ENCODE measurements at regions not wholly inside any gene's neighbourhood (a gene's known extent, or its start where the extent isn't known, plus 50 kb on each side); places are given as distances from the start of the nearest gene placed in this dataset.

DNA sequence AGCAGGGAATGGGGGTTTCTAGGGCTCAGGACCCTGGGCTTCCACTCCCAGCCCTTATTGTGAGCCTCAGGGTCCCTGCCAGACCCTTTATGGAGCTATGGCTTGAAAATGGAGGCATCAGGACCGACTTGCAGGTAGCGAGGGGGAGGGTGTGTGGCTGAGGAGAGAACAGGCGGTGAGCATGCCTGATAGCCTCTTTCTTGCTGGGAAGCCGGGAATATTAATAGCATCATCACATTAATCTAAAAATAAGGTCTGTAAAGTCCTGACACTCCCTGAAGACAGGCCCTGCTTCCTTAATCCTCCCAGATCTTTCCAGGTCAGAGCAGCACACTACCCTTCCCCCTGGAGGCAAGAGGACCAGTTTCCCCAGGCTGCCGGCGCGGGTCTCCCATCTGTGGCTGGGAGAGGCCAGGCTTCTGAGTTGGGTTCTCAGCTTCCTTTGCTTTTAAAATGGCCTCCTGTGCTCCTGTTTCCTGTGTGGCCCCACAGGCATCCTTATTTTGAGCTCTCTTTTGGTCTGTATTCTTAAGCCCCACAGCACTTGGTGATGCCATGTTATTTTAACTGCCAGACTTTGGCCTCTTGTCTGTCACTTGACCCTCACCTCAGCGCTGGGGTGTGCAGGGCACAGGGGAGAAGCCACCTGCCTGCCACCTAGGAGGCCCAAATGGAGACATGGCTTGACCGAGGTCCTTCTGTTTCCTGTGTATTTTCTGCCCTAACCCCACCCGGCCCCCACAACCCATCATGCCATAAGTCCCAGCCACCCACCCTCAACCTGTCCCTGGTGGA is 185.0 kb upstream of the TOPAZ1 start:
- no peak for DNase-seq (ENCODE audit: low spot score)

DNA sequence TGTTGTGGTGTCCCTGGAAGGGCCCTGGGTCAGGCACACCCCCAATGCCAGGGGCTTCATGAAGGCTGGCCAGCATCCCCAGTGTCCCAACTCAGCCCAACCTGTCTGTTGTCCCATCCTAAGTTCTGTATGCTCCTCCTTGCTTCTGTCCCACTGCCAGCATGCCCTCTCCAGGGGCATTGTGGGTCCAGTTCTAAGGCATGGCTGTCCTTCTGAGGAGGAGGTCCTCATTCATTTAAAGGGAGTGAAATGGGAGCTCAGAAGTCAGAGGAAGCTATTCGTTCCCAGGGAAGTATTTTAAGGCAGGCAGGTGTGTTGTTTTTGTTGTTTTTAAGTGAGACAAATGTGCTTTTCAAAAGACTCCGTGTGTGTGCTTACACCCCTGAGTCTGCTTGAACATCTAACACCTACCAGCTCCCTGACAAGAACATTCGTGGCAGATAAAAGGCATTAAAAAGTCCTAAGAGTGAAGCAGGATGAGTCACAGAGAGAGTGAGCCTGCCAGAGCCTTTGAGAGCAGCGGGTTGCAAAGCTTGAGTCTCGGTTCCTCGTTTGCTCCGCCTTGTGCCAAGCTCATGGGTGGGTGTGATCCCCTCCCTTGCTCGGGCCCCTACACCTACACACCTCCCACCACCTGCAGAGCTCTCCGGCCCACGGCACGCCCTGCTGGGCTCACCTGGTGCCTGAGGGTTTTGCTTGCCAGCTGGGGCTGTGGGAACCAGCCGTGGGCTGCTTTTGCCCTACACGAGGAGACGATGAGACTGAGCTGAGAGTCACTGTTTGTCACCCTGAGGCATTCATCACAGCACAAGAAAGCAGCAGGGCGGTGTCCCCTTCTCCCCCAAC is 183.4 kb upstream of the TOPAZ1 start:
- peak; percentile 83 for DNase-seq (ENCODE audit: low spot score)

DNA sequence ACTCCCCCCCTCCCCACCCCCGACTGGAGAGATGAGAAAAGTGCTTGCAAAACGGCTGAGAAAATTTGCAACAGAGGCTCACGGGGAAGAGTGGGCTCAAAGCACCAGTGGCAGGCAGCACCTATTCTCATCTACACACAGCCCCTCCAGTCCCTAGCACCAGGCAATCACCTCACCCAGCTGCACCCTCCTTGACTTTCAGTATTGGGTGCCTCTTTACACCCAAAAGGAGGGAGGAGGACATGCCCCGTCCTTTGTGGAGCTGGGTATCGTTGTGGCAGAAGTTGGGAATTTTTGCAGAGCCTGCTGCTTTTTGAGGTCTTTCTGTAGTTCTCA is 182.8 kb upstream of the TOPAZ1 start:
- no peak for DNase-seq (ENCODE audit: low spot score)

DNA sequence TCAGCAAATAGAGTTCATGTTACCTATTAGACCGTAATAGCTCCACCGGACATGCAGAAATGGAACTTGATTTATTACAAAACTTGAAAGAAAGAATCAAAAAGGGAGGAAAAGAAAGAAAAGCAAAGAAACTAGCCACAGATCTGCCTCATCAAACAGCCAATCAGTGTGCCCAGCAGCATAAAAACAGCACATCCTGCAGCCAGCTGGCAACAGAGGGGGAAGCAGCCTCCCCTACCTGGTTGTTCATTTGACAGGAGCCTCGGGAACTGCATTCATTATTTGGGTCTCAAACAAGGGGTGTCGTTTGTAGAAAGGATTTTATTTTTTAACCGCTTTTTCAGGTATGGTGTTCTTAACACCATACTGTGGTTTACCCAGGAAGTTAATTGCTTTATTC is 181.5 kb upstream of the TOPAZ1 start:
- DNase-seq (ENCODE audit: low spot score), result no peak

DNA sequence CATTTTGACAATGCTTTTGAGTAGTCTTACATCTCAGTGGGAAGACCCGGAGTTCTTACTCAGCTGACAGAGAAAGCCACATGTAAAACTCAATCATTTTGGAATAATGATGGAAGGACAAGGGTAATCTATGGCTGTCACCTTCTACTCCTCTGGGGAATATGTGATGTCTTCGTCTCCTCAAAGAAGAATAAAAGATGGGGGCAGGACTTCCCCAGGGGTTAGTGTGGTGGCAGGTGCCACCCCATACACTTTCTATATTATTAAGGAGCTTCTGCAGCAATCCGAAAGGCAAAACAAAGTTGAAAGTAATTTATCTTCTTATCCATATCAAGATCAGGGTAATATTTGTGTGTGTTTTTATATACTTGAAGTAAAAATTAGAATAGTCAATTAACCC is 180.4 kb upstream of the TOPAZ1 start:
- DNase-seq (ENCODE audit: low spot score), result no peak

DNA sequence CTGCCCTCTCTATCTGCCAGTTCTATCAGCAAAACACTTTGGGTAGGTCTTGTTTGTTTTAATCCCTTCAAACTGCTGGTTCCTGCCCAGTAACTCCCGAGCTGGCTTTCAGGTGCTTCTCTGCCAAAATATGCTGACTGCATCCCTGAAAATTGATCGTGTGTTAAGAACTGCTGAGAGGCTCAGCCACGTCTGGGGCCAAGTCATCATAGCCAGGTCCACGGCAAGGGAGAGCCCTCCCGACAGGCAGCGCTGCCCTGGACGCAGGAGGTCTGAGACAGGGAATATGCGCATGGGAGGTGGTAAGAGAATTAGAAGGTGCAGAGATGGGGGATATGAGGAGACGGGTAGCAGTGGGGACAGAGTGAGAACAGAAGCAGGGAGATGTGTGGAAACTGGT is 179.7 kb upstream of the TOPAZ1 start:
- no peak for DNase-seq (ENCODE audit: low spot score)

DNA sequence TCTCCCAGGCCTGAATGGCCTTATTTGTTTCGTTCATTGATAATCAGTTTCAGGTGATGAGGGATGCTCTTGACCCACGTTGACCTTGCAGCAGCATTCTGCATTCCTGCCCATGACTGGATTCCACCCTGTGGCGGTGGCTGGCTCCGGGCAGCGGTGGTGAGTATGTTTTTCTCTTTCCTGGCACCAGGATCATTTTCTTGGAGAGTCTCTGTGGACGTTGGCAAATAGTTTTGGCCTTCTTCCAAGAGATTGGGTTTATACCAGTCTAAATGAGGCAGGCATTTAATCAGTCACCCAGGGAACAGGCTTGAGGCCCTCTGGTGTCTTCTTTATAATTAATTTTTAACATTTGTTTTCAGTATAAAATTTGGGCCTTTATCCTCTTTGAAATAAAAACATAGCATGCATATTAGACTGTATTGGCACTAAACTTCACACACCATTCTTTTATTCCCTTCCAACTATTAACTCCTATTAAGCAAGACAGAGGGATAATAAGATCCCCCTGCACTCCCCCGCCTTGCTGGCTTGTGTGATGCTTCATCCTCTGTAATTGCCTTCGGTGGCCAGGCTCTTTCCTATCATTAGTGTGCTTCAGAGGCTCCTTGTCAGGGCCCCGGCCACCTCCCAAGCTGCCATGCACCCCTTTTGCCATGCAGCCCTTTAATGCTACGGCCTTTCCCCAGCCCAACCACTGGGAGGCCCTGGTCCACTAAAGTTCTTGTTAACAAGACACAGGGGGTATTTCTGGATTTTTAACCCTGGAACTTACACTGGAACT is 176.2 kb upstream of the TOPAZ1 start:
- DNase-seq (ENCODE audit: low spot score), result no peak

DNA sequence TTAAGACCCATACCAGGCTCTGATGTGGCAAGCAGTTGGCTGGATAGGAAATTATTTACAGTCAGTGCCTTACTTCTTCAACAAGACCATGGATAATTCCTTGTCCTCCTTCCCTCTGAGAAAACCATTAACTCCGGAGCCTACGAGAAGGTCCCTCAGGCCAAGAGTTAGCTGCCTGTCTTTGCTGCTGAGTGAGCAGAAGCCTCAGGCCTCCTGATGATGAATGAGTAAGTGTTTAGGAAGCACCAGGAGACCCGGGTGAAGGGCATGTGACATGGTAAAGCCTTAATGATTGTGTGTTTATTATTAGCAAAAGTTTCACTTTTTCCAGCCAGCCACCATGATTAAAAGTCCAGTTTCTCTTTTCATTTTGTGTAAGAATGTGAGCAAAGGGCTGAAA is 174.9 kb upstream of the TOPAZ1 start:
- DNase-seq (ENCODE audit: low spot score), result no peak

DNA sequence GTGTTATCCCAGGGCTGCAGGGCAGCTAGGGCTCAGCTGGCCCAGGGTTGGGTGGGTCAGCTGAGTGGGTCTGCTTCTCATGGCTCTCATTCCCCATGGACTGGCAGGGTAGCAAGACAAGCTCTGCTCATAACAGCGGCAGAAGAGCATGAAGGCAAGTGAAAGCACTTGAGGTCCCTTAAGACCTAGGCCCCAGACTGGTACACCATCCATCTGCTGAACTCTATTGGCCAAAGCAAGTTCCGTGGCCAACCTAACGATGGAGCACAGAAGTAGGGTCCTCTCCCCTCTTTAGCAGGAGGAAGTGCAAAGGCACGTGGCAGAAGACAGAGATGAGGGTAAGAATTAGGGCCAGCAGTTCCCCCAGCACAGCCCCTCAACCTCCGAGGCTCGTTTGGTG is 174.3 kb upstream of the TOPAZ1 start:
- DNase-seq (ENCODE audit: low spot score), result no peak

DNA sequence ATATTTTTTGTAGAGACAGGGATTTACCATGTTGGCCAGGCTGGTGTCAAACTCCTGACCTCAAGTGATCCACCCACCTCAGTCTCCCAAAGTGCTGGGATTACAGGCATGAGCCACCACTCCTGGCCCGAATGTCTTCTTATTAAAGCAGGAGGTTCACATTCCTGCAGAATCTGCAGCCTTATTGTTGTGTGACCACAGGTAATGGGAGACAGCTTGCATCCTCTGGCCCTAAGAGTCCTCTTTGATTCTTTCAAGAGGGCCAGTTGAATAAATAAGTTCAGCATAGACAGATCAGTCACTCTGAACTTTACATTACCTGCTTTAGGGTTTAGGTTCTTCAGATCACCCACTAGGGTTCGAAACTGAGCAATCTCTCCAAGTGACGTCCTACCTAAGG is 172.9 kb upstream of the TOPAZ1 start:
- no peak for DNase-seq (ENCODE audit: low spot score)

DNA sequence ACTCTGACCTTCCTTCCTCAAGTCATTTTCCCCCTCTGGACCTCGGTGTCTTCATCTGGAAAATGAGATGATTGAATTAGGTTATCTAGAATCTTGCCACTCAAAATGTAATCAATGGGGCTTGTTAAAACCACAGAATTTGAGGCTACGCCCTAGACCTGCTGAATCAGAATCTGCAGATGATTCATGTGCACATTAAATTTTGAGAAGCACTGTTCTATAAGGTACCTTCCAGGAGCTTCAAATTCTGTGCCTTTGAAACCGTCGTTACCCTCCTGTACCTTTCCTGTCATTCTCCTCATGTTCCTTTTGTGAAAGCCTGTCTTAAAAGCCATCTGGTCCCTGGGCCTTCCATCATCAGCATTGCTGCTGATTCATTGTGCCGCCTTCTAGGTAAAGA is 172.4 kb upstream of the TOPAZ1 start:
- no peak for DNase-seq (ENCODE audit: low spot score)

DNA sequence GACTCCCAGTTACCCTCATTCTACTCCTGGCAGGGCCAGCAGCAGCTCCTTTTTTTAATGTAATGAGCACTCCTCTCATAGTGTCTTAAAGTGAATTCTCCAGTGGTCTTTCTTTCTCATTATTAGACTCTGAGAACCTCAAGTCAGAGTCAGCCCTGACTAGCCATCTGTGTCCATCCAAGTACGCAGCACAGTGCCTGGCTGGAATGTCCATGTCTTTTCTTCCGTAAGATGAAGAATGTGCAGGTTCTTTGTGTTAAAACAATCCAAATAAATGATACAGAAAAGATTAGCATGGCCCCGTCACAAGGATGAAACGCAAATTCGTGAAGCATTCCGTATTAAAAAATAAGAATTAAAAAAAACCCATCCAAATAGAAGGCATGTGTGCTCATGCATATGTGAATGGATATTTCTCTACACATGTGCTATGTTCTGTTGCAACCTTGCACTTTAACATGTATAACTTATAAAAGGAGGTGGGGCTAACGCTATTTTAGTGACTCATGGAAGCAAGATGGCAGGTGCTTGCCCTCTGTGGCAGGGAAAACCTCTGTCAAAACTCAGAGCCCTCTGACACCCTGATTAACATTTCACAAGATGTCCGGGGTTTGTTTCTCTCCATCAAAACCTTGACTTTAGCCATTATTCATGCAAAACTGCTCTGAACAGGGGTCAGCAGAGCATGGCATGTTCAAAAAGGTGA is 170.7 kb upstream of the TOPAZ1 start:
- DNase-seq (ENCODE audit: low spot score), result no peak

DNA sequence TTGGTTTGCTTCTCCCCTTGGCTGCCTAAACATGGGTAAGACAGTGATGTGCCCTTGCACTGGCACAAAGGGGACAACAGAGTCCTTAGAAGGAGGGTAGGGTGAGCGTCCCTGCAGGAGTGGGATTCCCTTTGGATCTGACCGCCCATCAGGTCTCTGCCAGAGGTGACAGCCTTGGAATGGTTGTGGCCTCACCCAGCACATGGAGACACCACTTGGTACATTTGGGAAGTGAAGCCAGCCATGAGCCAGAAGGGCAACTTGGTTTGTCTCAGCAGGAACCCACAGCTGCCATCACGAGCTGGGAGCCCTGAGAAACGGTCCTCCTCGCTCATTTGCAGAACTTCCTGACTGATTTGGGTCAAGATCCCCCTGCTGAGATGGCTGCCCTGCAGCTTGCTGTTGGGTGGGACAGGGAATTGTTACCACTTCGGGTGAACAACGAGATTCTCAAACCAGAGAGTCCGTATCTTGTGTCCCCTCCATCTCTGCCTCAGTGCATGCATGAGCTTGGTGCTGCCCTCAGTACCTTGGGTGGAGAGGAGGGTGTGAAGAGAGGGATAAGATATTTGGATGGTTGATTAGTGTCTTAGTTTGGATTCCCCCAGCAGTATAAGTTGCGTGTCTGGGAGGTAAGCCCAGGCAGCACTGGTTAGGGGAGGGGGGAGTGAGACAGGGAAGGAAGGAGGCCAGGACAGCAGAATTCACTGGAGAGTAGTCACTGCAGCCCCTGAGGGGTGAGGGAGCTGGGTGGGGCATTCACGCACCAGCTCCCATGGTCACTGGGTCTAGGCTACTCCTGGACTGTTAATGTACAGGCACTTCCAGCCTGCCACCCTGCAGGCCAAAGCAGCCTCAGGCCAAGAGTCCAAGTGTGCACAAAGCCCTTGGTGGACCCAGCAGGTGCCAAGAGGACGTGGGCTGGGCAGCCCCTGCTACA is 168.8 kb upstream of the TOPAZ1 start:
- no peak for DNase-seq (ENCODE audit: low spot score)

DNA sequence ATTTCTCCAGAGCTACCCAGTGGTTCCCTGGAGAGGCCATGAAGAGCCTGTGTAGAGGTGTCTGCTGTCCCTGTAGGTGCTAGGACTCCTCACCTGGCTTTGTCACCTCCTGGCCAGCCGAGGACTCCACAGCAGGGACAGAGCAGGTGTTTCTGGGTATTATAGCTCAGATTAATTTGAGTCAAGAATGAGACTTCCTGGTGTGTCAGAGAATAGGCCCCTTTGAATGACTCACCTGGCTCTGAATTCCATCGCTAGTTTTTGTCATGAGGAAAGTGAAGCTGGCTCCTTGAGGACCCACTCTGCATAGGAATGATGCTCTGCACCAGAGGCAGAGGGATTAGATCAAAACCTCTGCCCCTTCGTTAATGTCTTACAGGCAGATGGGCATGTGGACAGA is 167.5 kb upstream of the TOPAZ1 start:
- no peak for DNase-seq (ENCODE audit: low spot score)

DNA sequence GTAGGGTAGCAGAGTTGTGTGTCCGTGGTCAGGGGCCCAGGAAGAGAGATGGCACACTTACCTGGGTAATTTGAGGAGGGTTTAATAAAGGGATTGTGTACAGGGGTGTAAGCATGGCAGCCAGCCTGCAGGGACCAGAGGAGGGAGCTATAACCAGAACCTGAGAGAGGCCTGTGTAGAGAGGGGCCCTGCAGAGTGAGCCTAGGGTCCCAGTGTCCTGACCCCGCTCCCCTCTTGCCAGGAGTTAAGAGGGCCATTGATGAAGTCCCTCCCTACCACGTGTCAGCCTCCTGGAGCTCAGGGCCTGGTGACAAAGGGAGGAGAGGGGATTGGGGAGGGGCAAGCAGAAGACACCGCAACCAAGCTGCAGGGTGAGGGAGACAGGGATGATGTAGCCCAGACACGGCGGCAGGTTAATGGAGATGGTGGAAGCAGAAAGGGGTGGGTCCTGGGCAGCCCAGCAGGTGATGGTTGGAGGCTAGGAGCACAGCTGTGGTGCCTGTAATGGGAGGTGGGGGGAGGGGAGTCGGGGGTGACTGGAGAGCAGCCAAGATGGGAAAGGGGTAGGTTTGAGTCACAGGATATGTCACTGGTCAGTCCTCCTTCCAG is 165.4 kb upstream of the TOPAZ1 start:
- no peak for DNase-seq (ENCODE audit: low spot score)

DNA sequence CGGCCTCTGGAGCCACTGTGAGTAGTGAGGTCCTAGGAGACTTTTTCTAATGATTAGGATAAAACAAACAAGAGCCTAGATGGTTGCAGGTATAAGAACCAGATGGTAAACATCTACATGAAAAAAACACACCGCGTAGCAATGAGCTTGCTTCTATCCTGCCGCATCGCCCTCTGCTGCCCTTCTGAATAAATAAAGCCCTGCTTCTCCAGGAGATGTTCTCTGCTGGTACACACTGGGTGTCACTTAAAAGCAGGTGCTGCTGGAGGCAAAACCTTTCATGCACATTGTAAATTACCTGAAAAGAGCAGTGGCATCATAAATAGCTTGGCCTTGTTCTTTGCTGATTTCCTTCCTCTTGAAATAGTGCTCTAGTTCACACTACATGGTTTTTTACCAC is 164.4 kb upstream of the TOPAZ1 start:
- no peak for DNase-seq (ENCODE audit: low spot score)

DNA sequence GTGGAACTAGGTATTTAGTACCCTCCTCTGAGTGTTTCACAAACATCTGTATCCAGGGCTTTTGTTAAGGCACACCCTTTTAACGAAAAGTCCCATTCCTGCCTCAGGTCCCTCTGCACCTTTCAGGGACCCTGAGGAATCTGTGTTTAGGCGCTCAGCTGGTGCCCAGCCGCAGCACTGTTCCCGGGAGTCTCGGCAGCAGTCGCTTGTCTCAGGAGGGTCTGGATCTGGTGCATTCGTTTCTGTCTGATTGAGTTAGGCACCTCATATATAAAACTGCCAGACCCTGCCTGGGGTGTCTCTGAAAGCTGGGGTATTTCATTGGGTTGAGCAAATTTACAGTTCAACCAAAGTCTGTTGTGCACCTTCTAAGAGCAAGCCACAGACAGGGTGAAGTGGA is 162.8 kb upstream of the TOPAZ1 start:
- DNase-seq (ENCODE audit: low spot score), result no peak

DNA sequence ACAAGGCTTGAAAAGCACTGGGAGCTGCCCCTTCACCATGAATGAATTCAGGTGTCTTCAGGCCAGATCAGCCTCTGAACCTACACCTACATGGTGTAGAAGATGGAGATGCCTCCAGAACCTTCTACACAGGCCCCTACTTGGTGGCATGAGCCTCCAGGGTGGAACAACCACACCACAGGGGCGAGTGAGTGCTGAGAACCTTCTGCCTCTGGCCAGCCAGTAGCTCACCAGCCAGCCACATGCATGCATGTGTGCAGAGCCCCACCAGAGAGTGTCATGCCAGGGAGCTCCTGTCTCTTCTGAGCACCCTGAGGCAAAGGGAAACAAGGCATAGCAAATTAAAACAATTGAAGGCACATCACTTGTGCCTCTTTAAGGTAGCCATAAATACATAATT is 161.8 kb upstream of the TOPAZ1 start:
- DNase-seq (ENCODE audit: low spot score), result no peak

DNA sequence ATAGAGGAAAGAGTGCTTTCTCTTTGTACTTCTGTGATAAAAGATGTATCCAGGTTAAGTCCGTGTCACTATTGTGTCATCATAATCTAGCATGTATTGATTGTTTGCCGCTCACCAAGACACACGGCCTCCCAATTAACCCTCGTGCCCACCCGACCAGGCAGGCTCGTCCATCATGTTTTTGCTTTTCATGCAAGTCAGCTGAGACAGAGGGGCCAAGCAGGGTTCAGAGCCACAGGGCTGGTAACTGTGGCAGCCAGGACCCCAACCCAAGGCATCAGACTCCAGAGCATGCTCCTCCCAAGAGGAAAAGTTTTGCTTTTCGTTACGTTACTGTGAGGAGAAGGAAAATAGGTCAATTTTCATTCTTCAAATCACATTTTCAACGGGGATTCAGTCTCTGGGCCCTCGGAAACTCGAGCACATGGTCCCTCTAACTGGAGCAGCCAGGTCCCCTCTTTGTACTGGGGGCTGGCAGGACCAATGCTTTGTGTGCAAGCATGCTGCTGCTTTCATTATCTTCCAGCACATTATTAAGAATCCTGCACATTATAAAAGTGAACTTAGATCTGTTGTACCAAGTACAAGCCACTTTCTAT is 161.1 kb upstream of the TOPAZ1 start:
- no peak for DNase-seq (ENCODE audit: low spot score)

DNA sequence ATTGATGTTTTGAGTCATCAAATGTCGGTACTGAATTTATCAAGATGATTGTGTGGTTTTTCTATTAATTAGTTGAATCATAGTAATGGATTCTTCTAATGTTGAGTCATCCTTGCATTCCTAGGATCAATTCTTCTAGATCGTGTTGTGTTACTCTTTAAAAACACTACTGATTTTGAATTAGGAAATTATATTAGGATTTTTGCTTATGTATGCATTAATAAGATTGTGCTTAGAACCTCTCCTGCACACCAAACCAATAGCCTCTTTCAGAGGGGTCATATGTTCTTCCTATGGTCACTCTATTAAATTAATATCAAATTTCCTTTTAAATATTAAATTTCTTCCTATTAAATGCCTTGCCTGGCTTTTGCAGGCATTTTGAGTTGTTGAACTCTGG is 151.7 kb upstream of the TOPAZ1 start:
- DNase-seq (ENCODE audit: low spot score), result no peak
